ENCODE measurements at regions not wholly inside any gene's neighbourhood (a gene's known extent, or its start where the extent isn't known, plus 50 kb on each side); places are given as distances from the start of the nearest gene placed in this dataset.

DNA sequence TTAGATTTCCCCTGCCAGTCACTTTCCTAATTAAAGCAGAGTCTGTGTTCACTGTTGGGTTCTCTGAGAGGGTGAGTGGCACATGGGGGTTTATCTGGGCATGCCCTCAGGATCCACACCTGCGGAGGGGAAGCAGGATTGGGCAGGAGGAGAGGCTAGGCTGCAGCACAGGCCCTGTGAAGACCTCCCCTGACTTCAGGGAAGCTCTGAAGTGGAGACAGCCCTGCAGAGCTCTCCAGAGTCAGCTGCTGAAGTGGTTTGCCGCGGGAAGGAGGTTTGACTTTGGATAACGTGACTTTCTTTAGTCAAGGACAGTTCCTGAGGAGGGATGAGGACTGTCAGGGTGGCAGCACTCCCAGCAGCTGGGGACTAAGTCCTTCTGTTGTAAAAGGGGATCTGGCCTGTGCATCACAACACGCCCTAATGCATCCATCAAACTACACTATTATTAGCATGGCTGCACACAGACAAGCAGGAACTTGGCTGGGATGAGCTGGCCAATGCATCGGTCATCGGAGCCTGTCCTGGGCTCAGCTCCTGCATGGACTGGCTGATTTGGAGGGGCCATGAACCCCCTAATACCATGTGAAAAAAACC lies 50.9 kb upstream of the LEP start:
- TF ChIP-seq, protein P1, sequence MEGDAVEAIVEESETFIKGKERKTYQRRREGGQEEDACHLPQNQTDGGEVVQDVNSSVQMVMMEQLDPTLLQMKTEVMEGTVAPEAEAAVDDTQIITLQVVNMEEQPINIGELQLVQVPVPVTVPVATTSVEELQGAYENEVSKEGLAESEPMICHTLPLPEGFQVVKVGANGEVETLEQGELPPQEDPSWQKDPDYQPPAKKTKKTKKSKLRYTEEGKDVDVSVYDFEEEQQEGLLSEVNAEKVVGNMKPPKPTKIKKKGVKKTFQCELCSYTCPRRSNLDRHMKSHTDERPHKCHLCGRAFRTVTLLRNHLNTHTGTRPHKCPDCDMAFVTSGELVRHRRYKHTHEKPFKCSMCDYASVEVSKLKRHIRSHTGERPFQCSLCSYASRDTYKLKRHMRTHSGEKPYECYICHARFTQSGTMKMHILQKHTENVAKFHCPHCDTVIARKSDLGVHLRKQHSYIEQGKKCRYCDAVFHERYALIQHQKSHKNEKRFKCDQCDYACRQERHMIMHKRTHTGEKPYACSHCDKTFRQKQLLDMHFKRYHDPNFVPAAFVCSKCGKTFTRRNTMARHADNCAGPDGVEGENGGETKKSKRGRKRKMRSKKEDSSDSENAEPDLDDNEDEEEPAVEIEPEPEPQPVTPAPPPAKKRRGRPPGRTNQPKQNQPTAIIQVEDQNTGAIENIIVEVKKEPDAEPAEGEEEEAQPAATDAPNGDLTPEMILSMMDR (conservative IDR thresholded peaks at IDR 0.05; ENCODE audit: low read length): no peak
- no peak for TF ChIP-seq EZH2phosphoT487 (IDR thresholded peaks at IDR 0.05; ENCODE audit: borderline replicate concordance, low read depth, low read length)
